Fibroblast of lung (primary cell): ENCODE measurements at regions not wholly inside any gene's neighbourhood (a gene's known extent, or its start where the extent isn't known, plus 50 kb on each side); places are given as distances from the start of the nearest gene placed in this dataset.

ENCODE experiments used
- EZH2 ChIP-seq: IDR thresholded peaks from 2 replicates; pipeline ENCODE4 v1.5.1; 2012; ENCODE audit warnings: low read length, control low read depth, mild to moderate bottlenecking; ENCODE audit errors: missing control alignments
- TF ChIP-seq, protein P1 (sequence below), 2 donors: IDR thresholded peaks in 1 of 2; conservative IDR thresholded peaks in 1 of 2; 1 replicate in 1 of 2; 2 replicates in 1 of 2; pipeline ENCODE4 v1.5.1; 2011 to 2012; ENCODE audit warnings: low read length in 2 of 2, control low read depth in 1 of 2, inconsistent platforms in 1 of 2, low read depth in 1 of 2, mild to moderate bottlenecking in 1 of 2

- TF ChIP-seq, protein P1, sequence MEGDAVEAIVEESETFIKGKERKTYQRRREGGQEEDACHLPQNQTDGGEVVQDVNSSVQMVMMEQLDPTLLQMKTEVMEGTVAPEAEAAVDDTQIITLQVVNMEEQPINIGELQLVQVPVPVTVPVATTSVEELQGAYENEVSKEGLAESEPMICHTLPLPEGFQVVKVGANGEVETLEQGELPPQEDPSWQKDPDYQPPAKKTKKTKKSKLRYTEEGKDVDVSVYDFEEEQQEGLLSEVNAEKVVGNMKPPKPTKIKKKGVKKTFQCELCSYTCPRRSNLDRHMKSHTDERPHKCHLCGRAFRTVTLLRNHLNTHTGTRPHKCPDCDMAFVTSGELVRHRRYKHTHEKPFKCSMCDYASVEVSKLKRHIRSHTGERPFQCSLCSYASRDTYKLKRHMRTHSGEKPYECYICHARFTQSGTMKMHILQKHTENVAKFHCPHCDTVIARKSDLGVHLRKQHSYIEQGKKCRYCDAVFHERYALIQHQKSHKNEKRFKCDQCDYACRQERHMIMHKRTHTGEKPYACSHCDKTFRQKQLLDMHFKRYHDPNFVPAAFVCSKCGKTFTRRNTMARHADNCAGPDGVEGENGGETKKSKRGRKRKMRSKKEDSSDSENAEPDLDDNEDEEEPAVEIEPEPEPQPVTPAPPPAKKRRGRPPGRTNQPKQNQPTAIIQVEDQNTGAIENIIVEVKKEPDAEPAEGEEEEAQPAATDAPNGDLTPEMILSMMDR (conservative IDR thresholded peaks at IDR 0.05 in 1 of 2, IDR thresholded peaks at IDR 0.05 in 1 of 2; ENCODE audit: low read depth in 1 of 2, low read length in 2 of 2), result no peak
- TF ChIP-seq EZH2, result no peak
Observed at GRCh38 chr13:109401307-109401706, 385.1 kb downstream of the IRS2 start.
